ENCODE measurements at regions not wholly inside any gene's neighbourhood (a gene's known extent, or its start where the extent isn't known, plus 50 kb on each side); places are given as distances from the start of the nearest gene placed in this dataset.

GRCh38 chr14:65348137-65348536, 64.4 kb upstream of the FUT8 start:
- Histone ChIP-seq H3K36me3 (ENCODE audit: control insufficient read depth in 1 of 2, insufficient read depth in 2 of 2, low read length in 2 of 2) (no peaks in the 10 kb centered on the region), H3K79me1 (ENCODE audit: low read length) (peaks cover 2% of the 10 kb centered on the region), H3K9ac (ENCODE audit: low read length) (no peak overlapping the region), H3K27me3 (ENCODE audit: insufficient read depth, low read length) (no peaks in the 10 kb centered on the region), H2BK5ac (ENCODE audit: low read depth, low read length, poor library complexity) (no peak overlapping the region), H3K4me2 (ENCODE audit: low read length) (no peak overlapping the region), H4K12ac (ENCODE audit: low read depth, low read length) (no peak overlapping the region), H4K8ac (ENCODE audit: low read depth, low read length) (no peak overlapping the region), H3K18ac (ENCODE audit: low read length) (no peak overlapping the region), H4K91ac (ENCODE audit: low read depth, low read length) (no peak overlapping the region), H3K79me2 (ENCODE audit: control insufficient read depth, insufficient read depth, low read length, poor library complexity) (no peaks in the 10 kb centered on the region), H3K27ac (ENCODE audit: low read depth, low read length) (no peak overlapping the region), H3K4me3 (ENCODE audit: low read depth, low read length) (no peak overlapping the region), H3K4ac (ENCODE audit: low read depth, low read length) (no peak overlapping the region), H2BK120ac (ENCODE audit: insufficient read depth, low read length, poor library complexity) (no peak overlapping the region), H3K9me3 (ENCODE audit: insufficient read depth, low read depth, low read length) (peaks cover 2% of the 10 kb centered on the region), H2AFZ (ENCODE audit: insufficient read depth, low read length, poor library complexity) (no peak overlapping the region), H3K4me1 (ENCODE audit: control insufficient read depth in 1 of 2, insufficient read depth in 2 of 2, low read length in 2 of 2) (peaks cover 0 to 2% of the 10 kb centered on the region in 2 experiments), H3K14ac (ENCODE audit: low read length) (peak overlapping the region; percentile 39), H3K23ac (ENCODE audit: low read length) (no peak overlapping the region), H2BK12ac (ENCODE audit: low read length) (peak overlapping the region; percentile 42), H2AK5ac (ENCODE audit: low read length) (no peak overlapping the region)
- no CpG with 5 or more reads among the region's 3 CpGs for WGBS (ENCODE audit: extremely low coverage, insufficient coverage, insufficient read length)
- no peak for DNase-seq

DNA sequence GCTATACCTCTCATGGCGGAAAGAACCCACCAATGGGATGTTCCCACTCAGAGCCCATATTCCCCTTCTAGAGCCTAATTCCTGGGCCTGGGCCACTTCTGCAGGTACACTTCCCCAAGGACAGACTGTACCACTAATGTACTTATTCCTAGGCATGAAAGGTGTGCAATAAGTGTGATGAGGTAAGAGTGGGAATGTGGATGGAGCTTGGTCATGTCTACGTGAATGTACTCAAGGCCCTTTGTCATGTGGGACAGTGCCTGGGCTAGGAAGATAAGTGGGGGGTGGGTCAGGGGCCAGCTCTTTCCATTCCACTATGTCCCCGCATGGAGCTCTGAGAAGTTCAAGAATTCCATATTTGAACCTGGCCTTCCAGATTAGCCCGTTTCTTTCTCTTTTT, 63.4 kb upstream of the FUT8 start:
- Histone ChIP-seq H3K79me1 (ENCODE audit: low read length) (peaks cover 2% of the 10 kb centered on the region), H2BK12ac (ENCODE audit: low read length) (no peak overlapping the region), H2BK120ac (ENCODE audit: insufficient read depth, low read length, poor library complexity) (no peak overlapping the region), H3K4me3 (ENCODE audit: low read depth, low read length) (no peak overlapping the region), H4K8ac (ENCODE audit: low read depth, low read length) (no peak overlapping the region), H3K9me3 (ENCODE audit: insufficient read depth, low read depth, low read length) (peaks cover 2% of the 10 kb centered on the region), H3K4me2 (ENCODE audit: low read length) (no peak overlapping the region), H3K4ac (ENCODE audit: low read depth, low read length) (no peak overlapping the region), H2AFZ (ENCODE audit: insufficient read depth, low read length, poor library complexity) (no peak overlapping the region), H4K91ac (ENCODE audit: low read depth, low read length) (no peak overlapping the region), H3K14ac (ENCODE audit: low read length) (no peak overlapping the region), H3K9ac (ENCODE audit: low read length) (no peak overlapping the region), H3K27ac (ENCODE audit: low read depth, low read length) (no peak overlapping the region), H3K27me3 (ENCODE audit: insufficient read depth, low read length) (no peaks in the 10 kb centered on the region), H2AK5ac (ENCODE audit: low read length) (no peak overlapping the region), H3K23ac (ENCODE audit: low read length) (no peak overlapping the region), H3K36me3 (ENCODE audit: control insufficient read depth in 1 of 2, insufficient read depth in 2 of 2, low read length in 2 of 2) (no peaks in the 10 kb centered on the region), H3K4me1 (ENCODE audit: control insufficient read depth in 1 of 2, insufficient read depth in 2 of 2, low read length in 2 of 2) (peaks cover 0 to 2% of the 10 kb centered on the region in 2 experiments), H4K12ac (ENCODE audit: low read depth, low read length) (no peak overlapping the region), H3K18ac (ENCODE audit: low read length) (no peak overlapping the region), H2BK5ac (ENCODE audit: low read depth, low read length, poor library complexity) (no peak overlapping the region), H3K79me2 (ENCODE audit: control insufficient read depth, insufficient read depth, low read length, poor library complexity) (no peaks in the 10 kb centered on the region)
- no peak for DNase-seq
- WGBS (ENCODE audit: extremely low coverage, insufficient coverage, insufficient read length) = no CpG with 5 or more reads among the region's 4 CpGs

- WGBS (ENCODE audit: extremely low coverage, insufficient coverage, insufficient read length) = no CpG with 5 or more reads among the region's 6 CpGs
- H2AFZ ChIP-seq (ENCODE audit: insufficient read depth, low read length, poor library complexity) = no peak overlapping the region
- no peak overlapping the region for H4K91ac ChIP-seq (ENCODE audit: low read depth, low read length)
- H2AK5ac ChIP-seq (ENCODE audit: low read length) = no peak overlapping the region
- no peaks in the 10 kb centered on the region for H3K27me3 ChIP-seq (ENCODE audit: insufficient read depth, low read length)
- no peaks in the 10 kb centered on the region for H3K79me2 ChIP-seq (ENCODE audit: control insufficient read depth, insufficient read depth, low read length, poor library complexity)
- H3K4me1 ChIP-seq (ENCODE audit: control insufficient read depth in 1 of 2, insufficient read depth in 2 of 2, low read length in 2 of 2) = peaks cover 4 to 6% of the 10 kb centered on the region in 2 experiments
- no peak overlapping the region for H3K4me3 ChIP-seq (ENCODE audit: low read depth, low read length)
- H3K23ac ChIP-seq (ENCODE audit: low read length) = no peak overlapping the region
- no peak for DNase-seq
- no peak overlapping the region for H3K4me2 ChIP-seq (ENCODE audit: low read length)
- no peak overlapping the region for H2BK120ac ChIP-seq (ENCODE audit: insufficient read depth, low read length, poor library complexity)
- no peak overlapping the region for H3K4ac ChIP-seq (ENCODE audit: low read depth, low read length)
- no peak overlapping the region for H3K14ac ChIP-seq (ENCODE audit: low read length)
- H4K12ac ChIP-seq (ENCODE audit: low read depth, low read length) = no peak overlapping the region
- H4K8ac ChIP-seq (ENCODE audit: low read depth, low read length) = no peak overlapping the region
- H2BK12ac ChIP-seq (ENCODE audit: low read length) = no peak overlapping the region
- no peaks in the 10 kb centered on the region for H3K79me1 ChIP-seq (ENCODE audit: low read length)
- peaks cover 2% of the 10 kb centered on the region for H3K9me3 ChIP-seq (ENCODE audit: insufficient read depth, low read depth, low read length)
- H3K18ac ChIP-seq (ENCODE audit: low read length) = no peak overlapping the region
- H3K27ac ChIP-seq (ENCODE audit: low read depth, low read length) = no peak overlapping the region
- no peaks in the 10 kb centered on the region for H3K36me3 ChIP-seq (ENCODE audit: control insufficient read depth in 1 of 2, insufficient read depth in 2 of 2, low read length in 2 of 2)
- no peak overlapping the region for H3K9ac ChIP-seq (ENCODE audit: low read length)
- no peak overlapping the region for H2BK5ac ChIP-seq (ENCODE audit: low read depth, low read length, poor library complexity)
Observed at GRCh38 chr14:65351493-65352194, 60.9 kb upstream of the FUT8 start.

GRCh38 chr14:65352964-65353530, 59.5 kb upstream of the FUT8 start:
- H2AFZ ChIP-seq (ENCODE audit: insufficient read depth, low read length, poor library complexity) = no peak overlapping the region
- no peak overlapping the region for H4K8ac ChIP-seq (ENCODE audit: low read depth, low read length)
- H2AK5ac ChIP-seq (ENCODE audit: low read length) = no peak overlapping the region
- H3K27ac ChIP-seq (ENCODE audit: low read depth, low read length) = no peak overlapping the region
- no peaks in the 10 kb centered on the region for H3K27me3 ChIP-seq (ENCODE audit: insufficient read depth, low read length)
- no peak overlapping the region for H4K12ac ChIP-seq (ENCODE audit: low read depth, low read length)
- no peak for DNase-seq
- no peaks in the 10 kb centered on the region for H3K79me1 ChIP-seq (ENCODE audit: low read length)
- H3K4ac ChIP-seq (ENCODE audit: low read depth, low read length) = no peak overlapping the region
- no peak overlapping the region for H3K4me2 ChIP-seq (ENCODE audit: low read length)
- H3K4me1 ChIP-seq (ENCODE audit: control insufficient read depth in 1 of 2, insufficient read depth in 2 of 2, low read length in 2 of 2) = peaks cover 10 to 14% of the 10 kb centered on the region in 2 experiments
- H3K23ac ChIP-seq (ENCODE audit: low read length) = no peak overlapping the region
- WGBS (ENCODE audit: extremely low coverage, insufficient coverage, insufficient read length) = no CpG with 5 or more reads among the region's 2 CpGs
- H3K79me2 ChIP-seq (ENCODE audit: control insufficient read depth, insufficient read depth, low read length, poor library complexity) = no peaks in the 10 kb centered on the region
- H2BK120ac ChIP-seq (ENCODE audit: insufficient read depth, low read length, poor library complexity) = no peak overlapping the region
- no peak overlapping the region for H2BK5ac ChIP-seq (ENCODE audit: low read depth, low read length, poor library complexity)
- H4K91ac ChIP-seq (ENCODE audit: low read depth, low read length) = no peak overlapping the region
- no peak overlapping the region for H3K14ac ChIP-seq (ENCODE audit: low read length)
- no peak overlapping the region for H2BK12ac ChIP-seq (ENCODE audit: low read length)
- H3K9me3 ChIP-seq (ENCODE audit: insufficient read depth, low read depth, low read length) = no peaks in the 10 kb centered on the region
- no peak overlapping the region for H3K9ac ChIP-seq (ENCODE audit: low read length)
- no peak overlapping the region for H3K18ac ChIP-seq (ENCODE audit: low read length)
- H3K36me3 ChIP-seq (ENCODE audit: control insufficient read depth in 1 of 2, insufficient read depth in 2 of 2, low read length in 2 of 2) = no peaks in the 10 kb centered on the region
- no peak overlapping the region for H3K4me3 ChIP-seq (ENCODE audit: low read depth, low read length)

Measured in trophoblast cell (in vitro differentiated cells and primary cell).